ENCODE measurements at regions not wholly inside any gene's neighbourhood (a gene's known extent, or its start where the extent isn't known, plus 50 kb on each side); places are given as distances from the start of the nearest gene placed in this dataset.

- no peak for DNase-seq (ENCODE audit: low spot score, unreplicated experiment)
- Mint-ChIP-seq H3K9me3 (ENCODE audit: low read depth) (peaks cover 16% of the 10 kb centered on the region), H3K27ac (no peak overlapping the region), H3K27me3 (peaks cover 4% of the 10 kb centered on the region), H3K36me3 (ENCODE audit: insufficient read depth) (no peaks in the 10 kb centered on the region), H3K4me1 (ENCODE audit: low read depth) (peaks cover 6% of the 10 kb centered on the region), H3K4me3 (ENCODE audit: low read depth) (no peak overlapping the region)
- no peak for TF ChIP-seq CTCF (IDR thresholded peaks at IDR 0.05; ENCODE audit: unreplicated experiment)
Measured at GRCh38 chr12:65660836-65661235, 163.4 kb upstream of the HMGA2 start.

- H3K4me3 Mint-ChIP-seq (ENCODE audit: low read depth): no peak overlapping the region
- TF ChIP-seq CTCF (IDR thresholded peaks at IDR 0.05; ENCODE audit: unreplicated experiment): no peak
- H3K27ac Mint-ChIP-seq: no peak overlapping the region
- DNase-seq (ENCODE audit: low spot score, unreplicated experiment): no peak
- peaks cover 16% of the 10 kb centered on the region for H3K9me3 Mint-ChIP-seq (ENCODE audit: low read depth)
- peaks cover 4% of the 10 kb centered on the region for H3K27me3 Mint-ChIP-seq
- peaks cover 5% of the 10 kb centered on the region for H3K4me1 Mint-ChIP-seq (ENCODE audit: low read depth)
- H3K36me3 Mint-ChIP-seq (ENCODE audit: insufficient read depth): no peaks in the 10 kb centered on the region
Measured at GRCh38 chr12:65662590-65662989, 161.7 kb upstream of the HMGA2 start.

- Mint-ChIP-seq H3K36me3 (ENCODE audit: insufficient read depth) (no peaks in the 10 kb centered on the region), H3K9me3 (ENCODE audit: low read depth) (peaks cover 16% of the 10 kb centered on the region), H3K4me1 (ENCODE audit: low read depth) (peaks cover 6% of the 10 kb centered on the region), H3K4me3 (ENCODE audit: low read depth) (no peak overlapping the region), H3K27me3 (peaks cover 4% of the 10 kb centered on the region), H3K27ac (no peak overlapping the region)
- no peak for DNase-seq (ENCODE audit: low spot score, unreplicated experiment)
- TF ChIP-seq CTCF (IDR thresholded peaks at IDR 0.05; ENCODE audit: unreplicated experiment): no peak
Measured at GRCh38 chr12:65663097-65663496, 161.2 kb upstream of the HMGA2 start.

- no peaks in the 10 kb centered on the region for H3K36me3 Mint-ChIP-seq (ENCODE audit: insufficient read depth)
- DNase-seq (ENCODE audit: low spot score, unreplicated experiment): no peak
- H3K27ac Mint-ChIP-seq: peak overlapping the region; percentile 5
- TF ChIP-seq CTCF (IDR thresholded peaks at IDR 0.05; ENCODE audit: unreplicated experiment): no peak
- H3K4me1 Mint-ChIP-seq (ENCODE audit: low read depth): peaks cover 8% of the 10 kb centered on the region
- H3K27me3 Mint-ChIP-seq: peaks cover 4% of the 10 kb centered on the region
- peaks cover 16% of the 10 kb centered on the region for H3K9me3 Mint-ChIP-seq (ENCODE audit: low read depth)
- no peak overlapping the region for H3K4me3 Mint-ChIP-seq (ENCODE audit: low read depth)
Measured at GRCh38 chr12:65663648-65664047, 160.6 kb upstream of the HMGA2 start.

- peaks cover 4% of the 10 kb centered on the region for H3K4me1 Mint-ChIP-seq (ENCODE audit: low read depth)
Measured at GRCh38 chr12:65664715-65665250, 159.5 kb upstream of the HMGA2 start.

More at GRCh38 chr12:65664715-65665250, 159.5 kb upstream of the HMGA2 start:
- no peak for TF ChIP-seq CTCF (IDR thresholded peaks at IDR 0.05; ENCODE audit: unreplicated experiment)
- H3K9me3 Mint-ChIP-seq (ENCODE audit: low read depth): peaks cover 16% of the 10 kb centered on the region
- no peak for DNase-seq (ENCODE audit: low spot score, unreplicated experiment)
- no peak overlapping the region for H3K27ac Mint-ChIP-seq
- no peaks in the 10 kb centered on the region for H3K36me3 Mint-ChIP-seq (ENCODE audit: insufficient read depth)
- H3K27me3 Mint-ChIP-seq: no peaks in the 10 kb centered on the region
- H3K4me3 Mint-ChIP-seq (ENCODE audit: low read depth): no peak overlapping the region
